GM19193 (cell line): ENCODE measurements at regions not wholly inside any gene's neighbourhood (a gene's known extent, or its start where the extent isn't known, plus 50 kb on each side); places are given as distances from the start of the nearest gene placed in this dataset.

ENCODE experiments used
- POLR2A ChIP-seq: IDR thresholded peaks from 4 replicates; pipeline ENCODE4 v1.6.1; 2011; ENCODE audit not compliant: insufficient read depth, insufficient read length; ENCODE audit errors: extremely low read depth

GRCh38 chr2:7094231-7094741, 177.1 kb downstream of the RNF144A start:
- TF ChIP-seq POLR2A = no peak

GRCh38 chr2:7096726-7097352, 179.6 kb downstream of the RNF144A start:
- TF ChIP-seq POLR2A = no peak

GRCh38 chr2:7097353-7097895, 180.2 kb downstream of the RNF144A start:
- no peak for TF ChIP-seq POLR2A

- no peak for TF ChIP-seq POLR2A
These were observed 181.6 kb downstream of the RNF144A start for GRCh38 chr2:7098816-7099215.

GRCh38 chr2:7102826-7103225, 185.6 kb downstream of the RNF144A start:
- TF ChIP-seq POLR2A = no peak

GRCh38 chr2:7108792-7109532, 191.8 kb downstream of the RNF144A start:
- TF ChIP-seq POLR2A = no peak

GRCh38 chr2:7109533-7109885, 192.3 kb downstream of the RNF144A start:
- TF ChIP-seq POLR2A = no peak

- TF ChIP-seq POLR2A = no peak
These were observed 194.4 kb downstream of the RNF144A start for GRCh38 chr2:7111626-7112025.

GRCh38 chr2:7115364-7115763, 198.2 kb downstream of the RNF144A start:
- TF ChIP-seq POLR2A = no peak

GRCh38 chr2:7115906-7116305, 198.7 kb downstream of the RNF144A start:
- TF ChIP-seq POLR2A = no peak

GRCh38 chr2:7116511-7116910, 199.3 kb downstream of the RNF144A start:
- TF ChIP-seq POLR2A = no peak

- TF ChIP-seq POLR2A = no peak
These were observed 199.9 kb downstream of the RNF144A start for GRCh38 chr2:7117076-7117475.

GRCh38 chr2:7118606-7119131, 201.5 kb downstream of the RNF144A start:
- no peak for TF ChIP-seq POLR2A

- TF ChIP-seq POLR2A = no peak
These were observed 202.1 kb downstream of the RNF144A start for GRCh38 chr2:7119132-7119835.

GRCh38 chr2:7121851-7122250, 204.6 kb downstream of the RNF144A start:
- no peak for TF ChIP-seq POLR2A

GRCh38 chr2:7127156-7127555, 209.9 kb downstream of the RNF144A start:
- no peak for TF ChIP-seq POLR2A

- no peak for TF ChIP-seq POLR2A
These were observed 210.5 kb downstream of the RNF144A start for GRCh38 chr2:7127687-7128086.
